GM18511 (cell line): ENCODE measurements at regions not wholly inside any gene's neighbourhood (a gene's known extent, or its start where the extent isn't known, plus 50 kb on each side); places are given as distances from the start of the nearest gene placed in this dataset.
"Not testable (repeated sequence)": the region's sequence is repeated elsewhere in the genome, so short reads cannot be mapped to it uniquely, and the experiment has no call there.

Experiments
- ATAC-seq: cut with Tn5 transposase; IDR thresholded peaks from one replicate; pipeline ENCODE4 v1.9.1; 2021; ENCODE audit warnings: mild to moderate bottlenecking, moderate library complexity; ENCODE audit not compliant: unreplicated experiment

DNA sequence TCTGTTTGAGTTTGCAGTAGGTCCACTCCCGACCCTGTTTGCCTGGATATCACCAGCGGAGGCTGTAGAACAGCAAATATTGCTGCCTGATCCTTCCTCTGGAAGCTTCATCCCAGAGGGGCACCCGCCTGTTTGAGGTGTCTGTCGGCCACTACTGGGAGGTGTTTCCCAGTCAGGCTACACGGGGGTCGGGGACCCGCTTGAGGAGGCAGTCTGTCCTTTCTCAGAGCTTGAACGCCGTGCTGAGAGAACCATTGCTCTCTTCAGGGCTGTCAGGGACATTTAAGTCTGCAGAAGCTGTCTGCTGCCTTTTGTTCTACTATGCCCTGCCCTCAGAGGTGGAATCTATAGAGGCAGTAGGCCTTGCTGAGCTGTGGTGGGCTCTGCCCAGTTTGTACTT lies 422.3 kb downstream of the CCDC85A start:
- not testable (repeated sequence) for ATAC-seq

DNA sequence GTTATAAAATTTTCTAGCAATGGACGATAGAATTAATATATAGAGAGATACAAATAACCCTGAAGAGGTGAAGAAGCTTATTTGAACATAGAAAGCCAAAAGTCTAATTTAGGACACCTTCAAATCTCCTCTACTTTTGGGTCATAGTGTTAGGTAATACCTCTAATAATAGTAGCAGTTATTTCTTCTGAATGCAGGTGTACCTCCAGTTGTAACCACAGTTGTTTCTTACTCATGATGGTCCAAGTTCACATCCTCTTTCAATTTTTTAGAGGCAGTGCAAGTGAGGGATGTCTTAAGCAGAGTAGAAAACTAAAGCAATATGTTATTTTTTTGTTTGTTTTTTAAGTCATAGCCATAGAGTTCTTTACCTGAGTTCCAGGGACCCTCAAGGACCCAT lies 429.5 kb downstream of the CCDC85A start:
- ATAC-seq = no peak

DNA sequence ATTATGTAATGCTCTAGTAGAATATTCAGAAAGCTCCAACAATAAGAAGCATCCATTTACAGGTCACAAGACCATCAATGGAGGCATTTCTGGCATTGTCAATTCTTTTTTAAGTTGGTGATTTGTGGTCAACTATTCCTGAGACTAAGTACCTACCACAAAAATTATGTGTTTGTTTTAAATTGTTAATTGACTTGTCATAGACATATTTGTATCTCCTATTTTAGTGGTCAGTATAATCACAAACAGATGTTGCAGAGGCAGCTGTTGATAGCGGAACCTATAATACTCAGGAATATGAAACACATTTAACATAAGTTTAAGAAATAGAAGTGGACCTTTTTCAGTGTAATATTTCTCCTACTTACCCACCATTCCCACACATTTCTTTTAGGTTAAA lies 430.1 kb downstream of the CCDC85A start:
- no peak for ATAC-seq

DNA sequence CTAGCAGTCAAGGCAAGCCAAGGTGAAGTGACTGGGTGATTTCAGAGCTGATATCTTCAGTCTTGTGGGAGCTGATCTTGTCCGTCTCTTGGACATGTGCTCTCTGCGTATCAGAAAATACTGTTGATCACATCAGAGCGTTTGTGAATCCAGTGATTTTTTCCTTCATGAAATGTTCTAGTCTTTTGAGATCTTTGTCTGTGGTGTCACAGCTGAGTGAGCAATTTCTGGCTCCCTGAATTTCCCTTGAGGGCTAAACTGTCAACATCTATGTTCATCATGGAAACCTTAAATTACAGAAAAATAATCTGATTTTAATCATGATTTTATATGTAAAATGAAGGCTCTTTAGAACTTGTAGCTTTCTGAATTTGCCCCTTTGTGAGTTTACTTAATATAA lies 432.0 kb downstream of the CCDC85A start:
- ATAC-seq = no peak

GRCh38 chr2:56624181-56624580 lies 440.4 kb downstream of the CCDC85A start:
- no peak for ATAC-seq

GRCh38 chr2:56626927-56627326 lies 443.1 kb downstream of the CCDC85A start:
- ATAC-seq = no peak

DNA sequence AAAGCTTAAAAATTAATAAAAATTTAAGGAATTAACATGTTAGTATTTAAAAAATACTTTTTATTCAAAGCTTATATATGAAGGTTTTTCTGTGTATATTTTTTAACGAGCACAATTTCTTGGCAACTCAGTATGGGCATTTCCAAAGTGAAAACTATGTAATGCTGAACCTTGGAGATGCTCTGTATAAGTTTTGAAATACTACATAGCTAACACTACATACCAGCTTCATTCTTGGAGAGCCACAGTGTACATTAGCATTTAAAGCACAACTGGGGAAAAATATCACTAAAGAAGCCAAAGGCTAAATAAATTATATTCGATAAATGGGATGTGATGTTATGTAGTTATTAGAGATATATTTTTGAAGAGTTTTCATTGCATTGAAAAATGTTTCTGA lies 446.5 kb downstream of the CCDC85A start:
- ATAC-seq = no peak

- no peak for ATAC-seq
Observed at GRCh38 chr2:56647997-56648396, 464.2 kb downstream of the CCDC85A start.

GRCh38 chr2:56648802-56649201 lies 465.0 kb downstream of the CCDC85A start:
- no peak for ATAC-seq

DNA sequence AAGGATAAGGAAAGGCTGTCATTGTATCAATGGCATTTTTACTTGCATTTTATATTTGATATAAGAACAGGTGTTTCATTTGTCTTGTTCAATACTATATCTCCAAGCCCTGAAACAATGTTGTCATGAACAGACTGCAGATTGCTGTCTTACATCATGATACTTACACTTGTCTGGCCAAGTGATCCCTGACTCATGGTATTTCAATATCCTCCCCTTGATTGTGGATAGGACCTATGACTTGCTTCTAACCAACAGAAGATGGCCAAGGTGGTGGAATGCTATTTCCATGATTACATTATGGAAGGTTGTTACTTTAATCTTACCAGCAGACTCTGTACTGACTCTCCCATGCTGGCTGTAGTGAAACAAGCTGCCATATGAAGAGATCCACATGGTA lies 471.1 kb downstream of the CCDC85A start:
- ATAC-seq = no peak

DNA sequence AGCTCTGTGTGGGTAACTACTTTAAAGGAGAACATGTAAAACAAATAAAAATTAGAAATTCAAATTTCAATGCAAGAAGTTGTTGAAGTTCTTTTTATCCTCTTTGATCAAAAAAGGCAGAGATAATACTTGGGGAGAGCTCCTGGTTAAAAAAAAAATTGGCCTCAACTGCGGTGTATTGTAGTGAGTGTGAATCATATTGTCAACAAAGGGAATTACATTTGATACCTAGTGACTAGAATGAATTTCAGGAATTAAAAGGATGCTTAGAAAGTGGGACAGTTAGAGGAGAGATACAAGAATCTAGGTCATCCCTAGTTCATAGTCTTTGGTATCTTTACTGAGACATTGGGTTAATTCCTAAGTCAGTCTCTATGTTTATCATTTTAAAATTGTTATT lies 473.0 kb downstream of the CCDC85A start:
- ATAC-seq = no peak

GRCh38 chr2:56666777-56667176 lies 483.0 kb downstream of the CCDC85A start:
- no peak for ATAC-seq

DNA sequence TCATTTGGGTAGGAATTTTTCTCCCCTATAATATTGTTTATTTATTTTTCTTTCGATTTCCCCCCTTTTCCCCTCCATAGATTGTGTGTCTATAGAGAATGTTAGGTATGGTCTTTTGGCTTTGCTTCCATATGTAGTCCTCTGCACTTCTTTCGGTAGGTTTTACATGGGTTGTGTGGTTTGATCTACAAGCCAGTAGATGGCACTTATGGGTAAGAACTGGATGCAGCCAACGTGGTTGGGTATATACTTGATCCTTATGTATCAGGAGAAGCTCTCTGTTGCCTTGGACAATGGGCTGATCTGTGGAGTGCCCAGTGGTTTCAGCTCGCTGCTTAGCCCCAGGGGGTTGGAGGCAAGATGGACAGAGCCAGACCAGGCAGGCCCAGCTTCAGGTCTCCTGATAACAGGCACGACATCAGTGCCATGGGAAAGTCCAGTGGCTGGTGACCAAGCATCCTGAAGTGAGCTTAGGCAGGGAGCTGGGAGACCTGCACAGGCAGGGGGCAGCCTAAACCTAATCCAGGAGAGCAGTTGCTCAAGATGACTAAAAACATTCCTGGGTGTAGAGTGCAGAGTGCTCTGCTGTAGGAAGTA lies 488.3 kb downstream of the CCDC85A start:
- ATAC-seq = no peak

DNA sequence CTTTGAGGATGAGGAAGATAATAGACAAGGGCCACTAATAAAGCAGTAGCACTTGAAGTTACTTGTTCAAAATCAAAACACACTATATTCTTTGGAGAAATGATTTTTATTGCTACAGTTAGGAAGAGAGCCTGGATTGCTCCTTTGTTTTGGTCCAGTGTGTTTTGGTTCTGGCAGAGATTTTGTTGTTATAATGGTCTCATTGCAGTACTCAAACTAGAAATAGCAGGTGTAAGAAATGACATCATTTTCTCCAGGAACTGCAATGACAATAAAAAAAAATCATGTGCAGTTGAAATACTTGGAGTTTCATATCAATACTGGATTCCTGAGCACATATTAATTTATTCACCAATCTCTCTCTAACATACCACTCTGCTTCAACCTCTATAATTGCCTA lies 490.3 kb downstream of the CCDC85A start:
- ATAC-seq = no peak

DNA sequence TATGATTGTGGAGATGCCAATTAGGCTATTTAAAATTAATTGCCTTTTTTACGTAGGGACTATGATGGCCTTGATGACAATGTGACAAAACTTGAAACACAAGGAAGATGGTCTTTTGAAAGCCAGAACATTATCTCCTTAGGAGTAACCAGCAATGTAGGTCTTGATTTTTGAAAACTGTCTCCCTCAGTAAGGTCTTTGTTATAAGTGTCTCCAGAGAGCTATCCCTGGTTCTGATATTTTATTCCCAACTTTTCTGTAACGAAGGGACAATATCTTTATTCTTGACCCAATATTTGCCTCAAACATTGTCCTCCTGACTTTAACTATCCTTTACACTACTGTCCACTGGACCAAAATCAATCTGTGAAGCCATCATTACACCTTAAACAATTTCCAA lies 493.2 kb downstream of the CCDC85A start:
- ATAC-seq = no peak

GRCh38 chr2:56680971-56681631 lies 497.3 kb downstream of the CCDC85A start:
- ATAC-seq = no peak

DNA sequence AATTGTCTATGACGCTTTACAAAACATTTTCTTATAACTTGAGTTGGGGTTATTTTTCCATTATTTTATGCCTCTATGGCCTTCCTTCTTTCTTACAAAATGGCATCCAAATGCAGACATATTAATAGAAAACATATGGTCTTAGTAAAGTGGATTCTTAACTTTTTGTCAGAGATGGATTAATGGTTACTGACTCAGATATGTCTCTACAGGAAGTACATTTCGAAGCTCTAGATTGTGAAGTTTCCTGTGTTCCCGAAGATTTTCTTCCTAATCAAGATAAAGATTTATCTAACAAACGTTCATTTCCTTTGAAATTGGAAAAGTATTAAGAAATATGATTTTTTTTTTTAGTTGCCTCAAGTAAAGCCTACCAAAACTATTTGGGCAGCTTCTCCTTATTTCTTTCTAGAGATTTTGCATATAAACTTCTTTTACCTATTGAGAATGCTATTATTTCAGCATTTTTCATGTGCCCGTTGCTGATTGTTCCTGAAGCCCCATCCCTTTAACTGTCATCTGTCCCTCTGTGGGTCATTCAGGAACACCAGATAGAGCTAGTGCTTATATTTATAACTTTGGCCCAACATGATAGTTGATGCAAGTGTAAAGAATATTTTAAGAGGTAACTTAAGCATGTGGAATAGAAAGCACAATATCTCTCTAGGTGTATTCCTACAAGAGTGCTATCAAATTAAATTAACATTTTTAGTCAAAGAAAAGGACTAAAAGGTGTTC lies 498.0 kb downstream of the CCDC85A start:
- no peak for ATAC-seq

GRCh38 chr2:56682397-56682760 lies 498.6 kb downstream of the CCDC85A start:
- no peak for ATAC-seq

- no peak for ATAC-seq
Observed at GRCh38 chr2:56684327-56684726, 500.5 kb downstream of the CCDC85A start.

GRCh38 chr2:56685205-56685604 lies 501.4 kb downstream of the CCDC85A start:
- no peak for ATAC-seq

- ATAC-seq = no peak
Observed at GRCh38 chr2:56687169-56687568, 503.4 kb downstream of the CCDC85A start.

DNA sequence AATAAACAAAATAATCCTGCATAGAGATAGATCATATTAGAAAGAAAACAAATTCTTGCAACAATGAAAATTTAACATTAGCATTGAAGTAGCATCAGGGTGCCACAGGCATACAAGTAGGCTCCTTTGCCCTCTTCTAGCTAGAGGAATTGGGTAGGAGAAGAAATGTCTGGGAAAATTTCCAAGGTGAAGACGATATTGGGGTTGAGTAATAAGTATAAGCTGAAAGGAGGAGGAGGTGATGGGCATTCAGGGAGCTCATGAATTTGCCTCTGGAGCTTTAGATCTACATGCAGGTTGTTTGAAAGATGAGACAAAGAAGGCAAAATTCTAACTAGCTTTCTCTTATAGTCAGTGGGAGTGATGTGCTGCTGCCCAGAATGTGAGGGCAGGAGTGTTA lies 504.9 kb downstream of the CCDC85A start:
- ATAC-seq = no peak
